PC-3 (cell line): ENCODE measurements at regions not wholly inside any gene's neighbourhood (a gene's known extent, or its start where the extent isn't known, plus 50 kb on each side); places are given as distances from the start of the nearest gene placed in this dataset.

Experiments used
- EZH2 ChIP-seq: fragments of 300-600 bp; sonication (generic); IDR thresholded peaks from one replicate; pipeline ENCODE4 v1.6.1; 2017; ENCODE audit warnings: antibody characterized with exemption, mild to moderate bottlenecking, low read length; ENCODE audit not compliant: unreplicated experiment
- TF ChIP-seq, protein P1 (sequence below): fragments of 300-600 bp; sonication (generic); conservative IDR thresholded peaks from 2 replicates; pipeline ENCODE4 v1.5.1; 2017; ENCODE audit warnings: antibody characterized with exemption, low read depth, mild to moderate bottlenecking, low read length

DNA sequence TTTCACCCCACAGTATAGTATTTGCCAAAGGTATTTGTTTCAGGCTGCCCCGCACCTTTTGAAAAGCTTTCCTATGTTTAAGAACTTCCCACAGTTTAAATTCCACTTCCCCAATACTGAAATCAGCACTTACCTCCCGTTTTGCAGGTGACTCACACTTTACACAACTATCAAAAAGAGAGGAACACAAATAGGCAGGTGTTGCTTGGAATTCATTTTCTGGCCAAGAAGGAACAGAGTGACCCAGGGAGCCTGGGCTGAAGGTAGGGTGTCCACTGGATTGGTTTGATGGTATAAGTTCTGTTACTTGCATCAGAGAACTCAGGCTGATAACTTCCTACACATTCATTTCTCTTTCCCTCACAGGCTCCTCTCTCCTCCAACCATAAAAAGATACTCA, 60.1 kb upstream of the SLC30A5 start:
- TF ChIP-seq, protein P1, sequence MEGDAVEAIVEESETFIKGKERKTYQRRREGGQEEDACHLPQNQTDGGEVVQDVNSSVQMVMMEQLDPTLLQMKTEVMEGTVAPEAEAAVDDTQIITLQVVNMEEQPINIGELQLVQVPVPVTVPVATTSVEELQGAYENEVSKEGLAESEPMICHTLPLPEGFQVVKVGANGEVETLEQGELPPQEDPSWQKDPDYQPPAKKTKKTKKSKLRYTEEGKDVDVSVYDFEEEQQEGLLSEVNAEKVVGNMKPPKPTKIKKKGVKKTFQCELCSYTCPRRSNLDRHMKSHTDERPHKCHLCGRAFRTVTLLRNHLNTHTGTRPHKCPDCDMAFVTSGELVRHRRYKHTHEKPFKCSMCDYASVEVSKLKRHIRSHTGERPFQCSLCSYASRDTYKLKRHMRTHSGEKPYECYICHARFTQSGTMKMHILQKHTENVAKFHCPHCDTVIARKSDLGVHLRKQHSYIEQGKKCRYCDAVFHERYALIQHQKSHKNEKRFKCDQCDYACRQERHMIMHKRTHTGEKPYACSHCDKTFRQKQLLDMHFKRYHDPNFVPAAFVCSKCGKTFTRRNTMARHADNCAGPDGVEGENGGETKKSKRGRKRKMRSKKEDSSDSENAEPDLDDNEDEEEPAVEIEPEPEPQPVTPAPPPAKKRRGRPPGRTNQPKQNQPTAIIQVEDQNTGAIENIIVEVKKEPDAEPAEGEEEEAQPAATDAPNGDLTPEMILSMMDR = no peak
- TF ChIP-seq EZH2 = no peak
